NB4 (cell line): ENCODE measurements at regions not wholly inside any gene's neighbourhood (a gene's known extent, or its start where the extent isn't known, plus 50 kb on each side); places are given as distances from the start of the nearest gene placed in this dataset.

Source experiments
- MAX ChIP-seq: IDR thresholded peaks from 2 replicates; pipeline ENCODE4 v1.6.1; 2011; ENCODE audit warnings: low read depth, low read length
- MYC ChIP-seq: IDR thresholded peaks from 2 replicates; pipeline ENCODE4 v1.6.1; 2011; ENCODE audit warnings: low read depth, low read length
- POLR2A ChIP-seq: IDR thresholded peaks from 2 replicates; pipeline ENCODE4 v1.6.1; 2011; ENCODE audit warnings: mild to moderate bottlenecking; ENCODE audit not compliant: insufficient read length; ENCODE audit errors: extremely low read depth
- TF ChIP-seq, protein P1 (sequence below): IDR thresholded peaks from one replicate; pipeline ENCODE4 v1.5.1; 2012; ENCODE audit warnings: low read depth, low read length

DNA sequence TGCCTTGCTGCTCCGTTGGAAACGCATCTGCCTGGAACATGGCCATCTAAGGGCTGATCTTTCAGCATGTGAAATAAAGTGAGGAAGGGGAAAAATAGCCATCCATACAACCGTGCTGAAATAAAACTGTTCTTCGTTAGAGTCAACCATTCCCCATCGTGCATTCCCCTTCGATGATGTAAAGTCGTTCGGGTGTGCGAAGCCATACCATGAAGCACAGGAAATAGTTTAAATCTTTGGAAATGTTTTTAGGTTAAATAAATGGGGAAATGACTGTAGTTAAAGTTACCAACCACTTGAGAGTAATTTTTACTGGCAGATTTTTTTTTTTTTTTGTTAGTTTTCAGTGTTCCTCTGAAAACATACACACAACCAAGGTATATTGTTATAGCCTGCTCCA lies 302.5 kb downstream of the SH3GL2 start:
- TF ChIP-seq, protein P1, sequence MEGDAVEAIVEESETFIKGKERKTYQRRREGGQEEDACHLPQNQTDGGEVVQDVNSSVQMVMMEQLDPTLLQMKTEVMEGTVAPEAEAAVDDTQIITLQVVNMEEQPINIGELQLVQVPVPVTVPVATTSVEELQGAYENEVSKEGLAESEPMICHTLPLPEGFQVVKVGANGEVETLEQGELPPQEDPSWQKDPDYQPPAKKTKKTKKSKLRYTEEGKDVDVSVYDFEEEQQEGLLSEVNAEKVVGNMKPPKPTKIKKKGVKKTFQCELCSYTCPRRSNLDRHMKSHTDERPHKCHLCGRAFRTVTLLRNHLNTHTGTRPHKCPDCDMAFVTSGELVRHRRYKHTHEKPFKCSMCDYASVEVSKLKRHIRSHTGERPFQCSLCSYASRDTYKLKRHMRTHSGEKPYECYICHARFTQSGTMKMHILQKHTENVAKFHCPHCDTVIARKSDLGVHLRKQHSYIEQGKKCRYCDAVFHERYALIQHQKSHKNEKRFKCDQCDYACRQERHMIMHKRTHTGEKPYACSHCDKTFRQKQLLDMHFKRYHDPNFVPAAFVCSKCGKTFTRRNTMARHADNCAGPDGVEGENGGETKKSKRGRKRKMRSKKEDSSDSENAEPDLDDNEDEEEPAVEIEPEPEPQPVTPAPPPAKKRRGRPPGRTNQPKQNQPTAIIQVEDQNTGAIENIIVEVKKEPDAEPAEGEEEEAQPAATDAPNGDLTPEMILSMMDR, result no peak
- no peak for TF ChIP-seq POLR2A
- no peak for TF ChIP-seq MAX
- TF ChIP-seq MYC, result no peak
